H1 (cell line): ENCODE measurements at regions not wholly inside any gene's neighbourhood (a gene's known extent, or its start where the extent isn't known, plus 50 kb on each side); places are given as distances from the start of the nearest gene placed in this dataset.

Experiments
- CTCF ChIA-PET: fragments of 300-600 bp; sonication (Branson Sonifier 250); formaldehyde crosslinking; loops from one replicate; lab custom pipeline; 2021; ENCODE audit not compliant: partially characterized antibody; lab: Charles Lee
- POLR2A ChIA-PET: fragments of 300-600 bp; sonication (Branson Sonifier 250); formaldehyde crosslinking; loops from one replicate; lab custom pipeline; 2021; ENCODE audit warnings: inconsistent platforms; ENCODE audit not compliant: partially characterized antibody; lab: Charles Lee
- DNase-seq, 2 experiments: peaks; one replicate each; pipeline versions ENCODE4 v3.0.0 to v3.0.0-alpha.2; 2010 to 2022; ENCODE audit warnings: low spot score in 2 of 2, low read depth in 1 of 2, mixed read lengths in 1 of 2
- FAIRE-seq: peaks from 2 replicates; lab custom pipeline; 2011; peaks lifted over from hg19 to GRCh38; lab: Jason Lieb, UNC
- H2AFZ ChIP-seq: 2 replicates; pipeline ENCODE4 v1.8.1; 2012; ENCODE audit warnings: low read length, inconsistent platforms
- H2AK5ac ChIP-seq: 2 replicates; pipeline ENCODE4 v1.6.1; 2013; ENCODE audit warnings: low read depth, low read length
- H2BK120ac ChIP-seq: replicated peaks from 2 replicates; pipeline ENCODE3; 2013; ENCODE audit warnings: low read depth, low read length, inconsistent platforms
- H2BK12ac ChIP-seq: 2 replicates; pipeline ENCODE4 v1.6.1; 2013; ENCODE audit warnings: low read depth, low read length
- H2BK15ac ChIP-seq: 2 replicates; pipeline ENCODE4 v1.6.1; 2013; ENCODE audit warnings: low read length
- H2BK20ac ChIP-seq: 2 replicates; pipeline ENCODE4 v1.6.1; 2013; ENCODE audit warnings: low read length
- H2BK5ac ChIP-seq: 2 replicates; pipeline ENCODE4 v1.6.1; 2013; ENCODE audit warnings: low read depth, low read length
- H3K14ac ChIP-seq: 2 replicates; pipeline ENCODE4 v1.6.1; 2013; ENCODE audit warnings: inconsistent platforms; ENCODE audit not compliant: insufficient read length
- H3K18ac ChIP-seq: 2 replicates; pipeline ENCODE4 v1.6.1; 2013; ENCODE audit warnings: low read length; ENCODE audit errors: extremely low read depth
- H3K23ac ChIP-seq: 2 replicates; pipeline ENCODE4 v1.6.1; 2013; ENCODE audit warnings: inconsistent platforms; ENCODE audit not compliant: insufficient read length
- H3K23me2 ChIP-seq: 2 replicates; pipeline ENCODE4 v1.6.1; 2013; ENCODE audit warnings: low read depth, low read length
- H3K27ac ChIP-seq: 2 replicates; pipeline ENCODE4 v1.6.1; 2011; ENCODE audit warnings: low read depth, low read length, inconsistent platforms
- H3K27me3 ChIP-seq, 4 experiments: replicated peaks in 1 of 4; 1 replicate in 1 of 4; 2 replicates in 3 of 4; pipeline versions ENCODE4 v1.6.1 to v1.8.1; 2011 to 2013; ENCODE audit warnings: low read length in 3 of 4, mild to moderate bottlenecking in 3 of 4, inconsistent platforms in 2 of 4, mixed read lengths in 2 of 4, moderate library complexity in 1 of 4; ENCODE audit not compliant: control insufficient read depth in 3 of 4, insufficient read depth in 3 of 4; ENCODE audit errors: extremely low read depth in 1 of 4
- H3K36me3 ChIP-seq, 4 experiments: 2 replicates each; pipeline versions ENCODE4 v1.6.1 to v1.8.1; 2011 to 2013; ENCODE audit warnings: mild to moderate bottlenecking in 4 of 4, low read length in 3 of 4, moderate library complexity in 2 of 4, control low read depth in 1 of 4, inconsistent platforms in 1 of 4; ENCODE audit not compliant: insufficient read depth in 4 of 4, control insufficient read depth in 2 of 4
- H3K4ac ChIP-seq: replicated peaks from 2 replicates; pipeline ENCODE3; 2013; ENCODE audit warnings: low read length, low read depth, mixed read lengths, inconsistent platforms; ENCODE audit not compliant: insufficient read length
- H3K4me1 ChIP-seq, 4 experiments: replicated peaks in 1 of 4; 1 replicate in 1 of 4; 2 replicates in 3 of 4; pipeline versions ENCODE4 v1.6.1 to v1.8.1; 2011 to 2013; ENCODE audit warnings: low read length in 3 of 4, inconsistent platforms in 2 of 4, mixed read lengths in 1 of 4; ENCODE audit not compliant: insufficient read depth in 4 of 4, control insufficient read depth in 3 of 4
- H3K4me2 ChIP-seq, 2 experiments: 2 replicates each; pipeline versions ENCODE4 v1.6.1 to v1.8.1; 2011 to 2013; ENCODE audit warnings: low read depth in 2 of 2, low read length in 2 of 2, control low read depth in 1 of 2, inconsistent platforms in 1 of 2, mild to moderate bottlenecking in 1 of 2; ENCODE audit not compliant: insufficient read depth in 1 of 2
- H3K4me3 ChIP-seq, 4 experiments: fragments of 200-600, 300-600 bp in 1 of 4; sonication (generic), shearing (Covaris generic), sonication (Bioruptor Twin) in 1 of 4; 2 replicates each; pipeline versions ENCODE4 v1.5.1 to v1.8.1; 2011 to 2016; ENCODE audit warnings: low read length in 4 of 4, low read depth in 3 of 4, control low read depth in 2 of 4, inconsistent platforms in 2 of 4, mild to moderate bottlenecking in 2 of 4, mixed read lengths in 1 of 4, moderate library complexity in 1 of 4; ENCODE audit not compliant: insufficient read depth in 2 of 4; ENCODE audit errors: extremely low read depth in 1 of 4
- H3K56ac ChIP-seq: replicated peaks from 2 replicates; pipeline ENCODE3; 2013; ENCODE audit warnings: low read depth, mild to moderate bottlenecking, mixed read lengths, low read length, inconsistent platforms; ENCODE audit not compliant: insufficient read length
- H3K79me1 ChIP-seq: 2 replicates; pipeline ENCODE4 v1.6.1; 2013; ENCODE audit warnings: low read depth, low read length, control low read depth
- H3K79me2 ChIP-seq, 2 experiments: 2 replicates each; pipeline versions ENCODE4 v1.6.1 to v1.8.1; 2012 to 2013; ENCODE audit warnings: low read length in 2 of 2, mild to moderate bottlenecking in 2 of 2, inconsistent platforms in 1 of 2; ENCODE audit not compliant: insufficient read depth in 2 of 2, control insufficient read depth in 1 of 2
- H3K9ac ChIP-seq, 4 experiments: replicated peaks in 1 of 4; 1 replicate in 1 of 4; 2 replicates in 3 of 4; pipeline versions ENCODE4 v1.6.1 to v1.8.1; 2011 to 2013; ENCODE audit warnings: low read depth in 3 of 4, low read length in 3 of 4, control low read depth in 2 of 4, mild to moderate bottlenecking in 2 of 4, moderate library complexity in 2 of 4, inconsistent platforms in 1 of 4; ENCODE audit errors: extremely low read depth in 1 of 4
- H3K9me3 ChIP-seq, 2 experiments: 2 replicates each; pipeline versions ENCODE4 v1.6.1 to v1.8.1; 2012 to 2013; ENCODE audit warnings: mild to moderate bottlenecking in 2 of 2, moderate library complexity in 2 of 2, control low read depth in 1 of 2, inconsistent platforms in 1 of 2, low read depth in 1 of 2, low read length in 1 of 2, mixed read lengths in 1 of 2; ENCODE audit not compliant: insufficient read depth in 2 of 2
- H4K20me1 ChIP-seq, 2 experiments: replicated peaks in 1 of 2; 2 replicates each; pipeline versions ENCODE3 to v1.8.1; 2011 to 2013; ENCODE audit warnings: inconsistent platforms in 2 of 2, low read length in 2 of 2, mild to moderate bottlenecking in 1 of 2; ENCODE audit not compliant: insufficient read depth in 2 of 2, control insufficient read depth in 1 of 2
- H4K5ac ChIP-seq: 2 replicates; pipeline ENCODE4 v1.6.1; 2013; ENCODE audit warnings: low read length, low read depth, mixed read lengths, inconsistent platforms; ENCODE audit not compliant: insufficient read length
- H4K8ac ChIP-seq: 2 replicates; pipeline ENCODE4 v1.8.0; 2013; ENCODE audit warnings: mild to moderate bottlenecking, moderate library complexity, low read length, inconsistent platforms; ENCODE audit not compliant: insufficient read depth; ENCODE audit errors: extremely low read depth
- H4K91ac ChIP-seq: replicated peaks from 2 replicates; pipeline ENCODE3; 2013; ENCODE audit warnings: low read length, mixed read lengths, inconsistent platforms; ENCODE audit not compliant: insufficient read length
- SAP30 ChIP-seq: fragments of 300-600 bp; sonication (generic); IDR thresholded peaks from 2 replicates; pipeline ENCODE4 v1.7.1; 2012; ENCODE audit warnings: low read length, moderate library complexity, mild to moderate bottlenecking, inconsistent platforms; ENCODE audit not compliant: insufficient read depth, insufficient replicate concordance

DNA sequence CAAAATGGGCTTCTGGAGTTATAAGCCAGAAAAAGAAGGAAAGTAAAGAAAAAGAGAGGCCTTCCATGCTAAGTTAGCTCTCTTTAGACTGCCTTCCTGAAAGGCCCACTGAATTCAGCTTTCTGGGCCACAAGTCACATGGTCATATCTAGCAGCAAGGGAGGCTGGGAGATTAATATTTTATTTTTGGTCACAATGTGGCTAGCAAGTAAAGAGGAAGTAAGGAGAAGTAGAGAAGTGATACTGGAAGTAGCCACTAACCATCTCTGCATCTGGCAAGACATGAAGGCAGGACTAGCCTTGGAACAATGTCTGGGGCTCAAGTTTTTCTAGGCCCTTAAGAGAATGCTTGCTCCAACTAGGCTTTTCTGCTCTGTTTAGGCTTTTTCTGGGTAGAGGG lies 81.8 kb upstream of the UBE2E1 start:
- no peaks in the 10 kb centered on the region for H3K23me2 ChIP-seq
- H3K4me2 ChIP-seq, result no peak overlapping the region
- no peak overlapping the region for H4K5ac ChIP-seq
- H3K79me1 ChIP-seq, result no peaks in the 10 kb centered on the region
- no peaks in the 10 kb centered on the region for H3K9me3 ChIP-seq
- H2BK120ac ChIP-seq, result no peak overlapping the region
- H2AK5ac ChIP-seq, result no peak overlapping the region
- H4K91ac ChIP-seq, result no peak overlapping the region
- H3K79me2 ChIP-seq, result no peaks in the 10 kb centered on the region
- H3K4ac ChIP-seq, result no peak overlapping the region
- no peak overlapping the region for H3K23ac ChIP-seq
- no peak overlapping the region for H2BK5ac ChIP-seq
- no peaks in the 10 kb centered on the region for H4K20me1 ChIP-seq
- TF ChIP-seq SAP30, result no peak
- H3K14ac ChIP-seq, result no peak overlapping the region
- H3K27ac ChIP-seq, result no peak overlapping the region
- H3K4me3 ChIP-seq, result no peak overlapping the region
- no peaks in the 10 kb centered on the region for H3K36me3 ChIP-seq
- no peak overlapping the region for H2BK20ac ChIP-seq
- ChIA-PET POLR2A (interaction anchor here (0.9 kb wide), 1 partner anchor 57 kb away, joined by 3 read pairs; no protein-coding TSS in a partner anchor), CTCF (no interaction called here)
- no peak overlapping the region for H3K18ac ChIP-seq
- FAIRE-seq, result no peak
- H3K4me1 ChIP-seq, result peaks cover 0 to 3% (median 1%) of the 10 kb centered on the region in 4 experiments; a peak in 3 of 7 replicates
- H3K56ac ChIP-seq, result no peak overlapping the region
- H3K9ac ChIP-seq, result no peak overlapping the region
- H4K8ac ChIP-seq, result no peak overlapping the region
- no peak overlapping the region for H2BK15ac ChIP-seq
- no peak for DNase-seq
- H2BK12ac ChIP-seq, result no peak overlapping the region
- no peaks in the 10 kb centered on the region for H3K27me3 ChIP-seq
- no peak overlapping the region for H2AFZ ChIP-seq
